ENCODE measurements at regions not wholly inside any gene's neighbourhood (a gene's known extent, or its start where the extent isn't known, plus 50 kb on each side); places are given as distances from the start of the nearest gene placed in this dataset.

DNA sequence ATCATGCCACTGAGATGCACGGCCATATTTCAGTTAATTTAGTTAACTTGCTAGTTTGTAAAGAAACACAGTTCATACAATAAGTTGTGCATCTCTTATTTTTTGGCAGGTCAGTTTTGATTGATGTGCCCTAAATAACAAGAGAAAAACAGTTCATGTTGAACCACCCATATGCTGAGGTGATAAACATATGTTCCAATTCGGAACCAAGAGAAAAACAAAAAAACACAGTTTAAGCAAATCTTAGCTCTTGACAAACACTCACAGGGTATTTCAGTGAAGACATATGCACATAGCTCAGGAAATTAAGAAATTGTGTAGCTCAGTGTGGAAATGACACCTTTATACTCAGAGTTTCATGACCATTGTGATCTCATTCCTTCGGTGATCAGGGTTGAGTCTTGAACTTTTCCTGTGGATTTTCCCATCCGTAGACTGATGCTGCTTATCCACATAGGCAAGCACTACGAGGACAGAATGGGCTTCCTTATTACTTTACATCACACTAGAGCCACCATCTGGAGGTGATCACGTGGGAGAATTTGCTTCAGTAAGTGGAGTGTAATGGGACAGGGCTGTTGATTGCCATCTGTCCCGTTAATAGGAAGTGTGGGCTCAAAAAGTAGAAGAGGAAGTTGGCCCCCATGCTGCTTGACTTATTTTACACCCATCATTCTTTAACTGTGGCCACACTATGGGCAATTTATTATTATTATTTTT is 773.0 kb downstream of the MTRR start:
- H3K27ac Mint-ChIP-seq = no peak overlapping the region
- no peaks in the 10 kb centered on the region for H3K36me3 Mint-ChIP-seq
- no peak overlapping the region for H3K4me3 Mint-ChIP-seq
- no peaks in the 10 kb centered on the region for H3K4me1 Mint-ChIP-seq (ENCODE audit: low read depth)
- no peaks in the 10 kb centered on the region for H3K9me3 Mint-ChIP-seq (ENCODE audit: low read depth)
- no peaks in the 10 kb centered on the region for H3K27me3 Mint-ChIP-seq

DNA sequence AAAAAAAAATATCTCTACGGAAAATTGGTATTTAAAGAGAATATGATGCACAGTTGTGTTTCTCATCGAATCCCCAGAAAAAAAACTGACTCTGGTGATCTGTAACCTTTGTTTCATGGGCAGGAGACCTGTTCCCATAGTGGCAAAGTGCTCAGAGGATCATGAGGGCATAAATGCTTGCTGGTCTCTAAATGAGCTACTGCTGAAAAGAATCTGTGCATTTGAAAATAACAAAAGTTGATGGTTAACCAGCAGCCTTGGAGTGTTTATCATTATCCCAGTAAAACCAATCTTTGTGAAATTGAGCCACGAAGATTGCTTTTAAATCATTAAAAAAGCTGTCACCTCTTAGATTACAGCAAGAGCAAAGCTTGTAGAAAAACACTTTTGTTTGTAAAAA is 775.4 kb downstream of the MTRR start:
- Mint-ChIP-seq H3K4me1 (ENCODE audit: low read depth) (no peaks in the 10 kb centered on the region), H3K27ac (no peak overlapping the region), H3K9me3 (ENCODE audit: low read depth) (peaks cover 3% of the 10 kb centered on the region), H3K27me3 (no peaks in the 10 kb centered on the region), H3K4me3 (no peak overlapping the region), H3K36me3 (no peaks in the 10 kb centered on the region)

DNA sequence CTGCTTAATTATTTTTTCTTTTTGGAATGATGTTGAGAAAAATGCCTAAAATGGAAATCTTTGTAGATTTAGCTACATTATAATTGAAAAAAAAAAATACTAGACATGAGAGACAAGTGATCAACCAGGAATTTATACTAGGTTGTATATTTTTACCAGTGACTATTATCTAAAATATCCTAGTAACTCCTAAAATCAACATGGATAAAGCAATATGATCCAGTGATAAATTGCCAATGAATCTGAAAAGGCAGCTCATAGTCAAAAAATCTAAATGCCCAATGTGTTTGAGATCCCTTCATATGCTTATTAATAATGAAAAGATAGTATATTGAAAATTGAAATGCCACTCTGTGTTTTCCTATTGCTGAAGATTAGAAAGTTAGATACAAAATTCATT is 778.2 kb downstream of the MTRR start:
- Mint-ChIP-seq H3K27ac (no peak overlapping the region), H3K4me1 (ENCODE audit: low read depth) (no peaks in the 10 kb centered on the region), H3K9me3 (ENCODE audit: low read depth) (peaks cover 10% of the 10 kb centered on the region), H3K27me3 (no peaks in the 10 kb centered on the region), H3K36me3 (no peaks in the 10 kb centered on the region), H3K4me3 (no peak overlapping the region)

DNA sequence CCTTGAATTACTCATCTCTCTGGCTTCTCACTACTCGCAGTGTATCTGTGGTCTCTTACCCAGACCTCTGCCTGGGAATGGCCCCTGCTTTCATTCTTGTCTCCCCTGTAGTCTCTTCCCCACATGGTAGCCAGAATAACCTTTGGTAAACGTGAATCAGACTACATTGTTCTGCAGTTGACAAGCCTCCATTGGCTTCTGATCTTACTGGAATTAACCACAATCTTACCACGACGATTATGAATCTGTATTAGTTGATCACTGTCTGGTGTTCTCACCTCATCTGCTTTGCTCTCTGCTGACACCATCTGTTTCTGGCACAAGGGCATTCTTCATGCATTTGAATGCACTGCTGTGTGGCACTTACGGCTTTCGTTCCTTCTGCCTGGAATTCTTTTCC is 781.2 kb downstream of the MTRR start:
- Mint-ChIP-seq H3K9me3 (ENCODE audit: low read depth) (peaks cover 14% of the 10 kb centered on the region), H3K27me3 (peaks cover 1% of the 10 kb centered on the region), H3K36me3 (no peaks in the 10 kb centered on the region), H3K27ac (no peak overlapping the region), H3K4me3 (no peak overlapping the region), H3K4me1 (ENCODE audit: low read depth) (no peaks in the 10 kb centered on the region)

DNA sequence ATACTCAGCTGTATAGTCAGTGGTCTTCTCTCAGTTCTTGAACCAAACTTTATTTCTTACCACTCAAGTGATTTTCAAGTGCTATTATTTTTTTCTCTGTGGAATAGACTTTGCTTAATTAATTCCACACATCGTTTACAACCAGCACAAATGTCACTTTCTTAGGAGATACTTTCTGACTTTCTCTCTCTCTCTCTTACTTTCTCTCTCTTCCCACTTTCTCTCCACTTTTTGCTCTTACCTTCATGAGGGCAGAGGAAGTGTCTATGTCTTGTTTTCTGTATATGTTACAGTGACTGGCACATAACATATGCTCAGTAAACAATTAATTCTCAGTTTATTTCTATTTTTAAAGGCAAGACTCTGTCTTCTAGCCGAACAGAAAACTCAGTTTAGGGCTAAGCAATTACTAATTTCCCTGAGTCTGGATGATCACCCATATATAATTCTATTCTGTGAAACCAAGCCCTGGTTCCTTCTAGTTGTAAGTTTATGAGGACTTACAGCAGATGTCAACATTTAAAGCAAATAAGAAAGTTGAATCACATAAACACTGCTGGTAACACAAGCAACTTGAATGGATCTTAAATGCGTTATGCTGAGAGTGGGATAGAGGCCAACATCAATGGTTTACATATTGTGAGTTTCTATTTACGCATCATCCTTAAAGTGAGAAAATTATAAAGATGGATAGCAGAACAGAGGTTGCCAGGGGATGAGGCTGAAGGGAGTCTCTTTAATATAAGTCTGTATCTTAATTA is 791.4 kb downstream of the MTRR start:
- Mint-ChIP-seq H3K36me3 (no peaks in the 10 kb centered on the region), H3K9me3 (ENCODE audit: low read depth) (peaks cover 4% of the 10 kb centered on the region), H3K27ac (no peak overlapping the region), H3K4me1 (ENCODE audit: low read depth) (no peaks in the 10 kb centered on the region), H3K4me3 (no peak overlapping the region), H3K27me3 (no peaks in the 10 kb centered on the region)

DNA sequence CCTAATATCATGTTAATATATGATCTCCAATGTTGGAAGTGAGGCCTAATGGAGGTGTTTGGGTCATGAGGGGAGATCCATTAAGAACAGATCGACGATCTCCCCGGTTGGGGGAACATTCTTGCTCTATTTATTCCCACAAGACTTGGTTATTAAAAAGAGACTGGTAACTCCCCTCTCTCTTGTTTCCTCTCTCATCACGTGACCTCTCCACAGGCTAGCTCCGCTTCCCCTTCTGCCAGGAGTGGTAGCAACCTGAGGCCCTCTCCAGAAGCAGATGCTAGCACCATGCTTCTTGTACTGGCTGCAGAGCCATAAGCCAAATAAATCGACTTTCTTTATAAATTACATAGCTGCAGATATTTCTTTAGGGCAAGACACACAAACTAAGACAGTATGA is 794.4 kb downstream of the MTRR start:
- no peak overlapping the region for H3K27ac Mint-ChIP-seq
- H3K9me3 Mint-ChIP-seq (ENCODE audit: low read depth) = peaks cover 4% of the 10 kb centered on the region
- no peaks in the 10 kb centered on the region for H3K36me3 Mint-ChIP-seq
- H3K4me3 Mint-ChIP-seq = no peak overlapping the region
- H3K27me3 Mint-ChIP-seq = no peaks in the 10 kb centered on the region
- H3K4me1 Mint-ChIP-seq (ENCODE audit: low read depth) = no peaks in the 10 kb centered on the region

DNA sequence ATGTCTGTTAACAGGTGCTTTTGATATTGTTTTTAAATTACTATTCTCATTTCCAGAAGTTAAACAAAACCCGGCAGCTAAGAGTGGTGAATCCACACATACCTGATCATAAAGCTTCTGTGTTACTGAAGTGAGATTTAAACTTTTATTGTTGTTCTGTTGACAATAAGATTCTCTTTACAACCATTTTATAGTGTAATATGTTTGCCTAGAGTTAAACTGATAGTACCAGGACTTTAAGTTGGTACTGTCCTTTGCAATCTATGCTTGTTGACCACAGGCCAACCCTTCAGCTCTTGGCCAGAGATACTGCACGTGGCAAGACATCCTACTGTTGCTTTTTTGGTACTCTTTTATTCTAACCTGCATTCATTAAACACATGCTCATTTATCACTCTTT is 806.2 kb downstream of the MTRR start:
- Mint-ChIP-seq H3K9me3 (ENCODE audit: low read depth) (peaks cover 6% of the 10 kb centered on the region), H3K4me1 (ENCODE audit: low read depth) (no peaks in the 10 kb centered on the region), H3K27me3 (no peaks in the 10 kb centered on the region), H3K36me3 (no peaks in the 10 kb centered on the region), H3K4me3 (no peak overlapping the region), H3K27ac (no peak overlapping the region)

DNA sequence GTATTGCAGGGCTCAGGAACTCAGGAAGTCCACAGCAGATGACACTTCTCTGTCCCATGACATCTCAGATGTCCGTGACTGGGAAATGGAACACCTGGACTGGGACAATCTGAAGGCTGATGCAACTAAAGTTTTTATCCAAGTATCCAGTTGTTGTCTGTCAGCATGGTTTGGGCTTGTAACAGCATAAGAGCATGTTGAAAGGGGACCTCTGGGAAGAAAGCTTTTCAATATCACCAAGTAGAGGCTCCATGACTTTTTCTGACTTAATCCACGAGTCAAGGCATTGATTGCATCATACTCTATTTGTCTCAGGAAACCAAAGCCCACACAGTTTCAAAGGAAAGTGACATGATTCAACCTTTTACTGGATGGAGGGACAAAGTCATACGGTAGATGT is 807.7 kb downstream of the MTRR start:
- Mint-ChIP-seq H3K4me1 (ENCODE audit: low read depth) (no peaks in the 10 kb centered on the region), H3K36me3 (no peaks in the 10 kb centered on the region), H3K27ac (no peak overlapping the region), H3K27me3 (no peaks in the 10 kb centered on the region), H3K4me3 (no peak overlapping the region), H3K9me3 (ENCODE audit: low read depth) (peaks cover 6% of the 10 kb centered on the region)

DNA sequence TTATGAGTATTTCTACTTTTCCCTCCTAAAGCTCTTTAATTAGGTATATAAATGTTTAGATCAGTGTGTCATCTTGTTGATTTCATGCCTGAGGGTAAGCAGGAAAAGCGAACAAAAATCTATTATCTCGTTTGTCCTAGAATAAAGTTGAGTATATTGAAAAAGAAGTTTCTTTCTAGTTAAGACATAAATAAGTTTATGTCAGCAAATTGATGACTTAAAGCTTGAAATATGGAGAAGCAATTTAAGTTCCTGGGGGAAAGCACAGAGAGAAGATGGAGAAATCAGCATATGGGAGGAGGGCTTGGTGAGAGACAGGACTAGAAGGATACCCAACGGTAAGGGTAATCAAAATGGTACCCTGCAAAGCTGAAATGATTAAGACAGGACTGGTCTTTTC is 813.4 kb downstream of the MTRR start:
- no peak overlapping the region for H3K27ac Mint-ChIP-seq
- no peaks in the 10 kb centered on the region for H3K27me3 Mint-ChIP-seq
- H3K9me3 Mint-ChIP-seq (ENCODE audit: low read depth) = peaks cover 6% of the 10 kb centered on the region
- no peaks in the 10 kb centered on the region for H3K36me3 Mint-ChIP-seq
- H3K4me3 Mint-ChIP-seq = no peak overlapping the region
- H3K4me1 Mint-ChIP-seq (ENCODE audit: low read depth) = no peaks in the 10 kb centered on the region

DNA sequence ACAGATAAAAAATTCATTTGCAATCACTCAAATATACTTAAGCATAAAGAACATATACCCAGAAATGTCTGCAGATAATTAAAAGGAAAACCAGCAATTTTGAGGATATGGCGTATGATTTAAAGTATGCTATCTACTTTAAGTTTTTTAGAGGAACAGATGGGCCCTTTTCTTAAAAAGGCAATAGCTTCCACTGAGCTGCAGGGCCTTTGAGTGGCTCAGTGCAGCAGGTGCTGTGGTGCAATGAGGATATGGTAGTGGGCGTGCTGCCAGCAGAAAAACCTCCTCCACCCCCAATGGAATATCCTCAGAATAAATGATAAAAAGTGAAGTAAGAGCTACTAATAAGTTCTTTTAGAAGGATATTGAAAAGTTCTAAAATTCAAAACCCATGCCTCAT is 814.5 kb downstream of the MTRR start:
- H3K9me3 Mint-ChIP-seq (ENCODE audit: low read depth) = peaks cover 1% of the 10 kb centered on the region
- no peaks in the 10 kb centered on the region for H3K4me1 Mint-ChIP-seq (ENCODE audit: low read depth)
- H3K27me3 Mint-ChIP-seq = no peaks in the 10 kb centered on the region
- no peak overlapping the region for H3K27ac Mint-ChIP-seq
- H3K4me3 Mint-ChIP-seq = no peak overlapping the region
- H3K36me3 Mint-ChIP-seq = no peaks in the 10 kb centered on the region

DNA sequence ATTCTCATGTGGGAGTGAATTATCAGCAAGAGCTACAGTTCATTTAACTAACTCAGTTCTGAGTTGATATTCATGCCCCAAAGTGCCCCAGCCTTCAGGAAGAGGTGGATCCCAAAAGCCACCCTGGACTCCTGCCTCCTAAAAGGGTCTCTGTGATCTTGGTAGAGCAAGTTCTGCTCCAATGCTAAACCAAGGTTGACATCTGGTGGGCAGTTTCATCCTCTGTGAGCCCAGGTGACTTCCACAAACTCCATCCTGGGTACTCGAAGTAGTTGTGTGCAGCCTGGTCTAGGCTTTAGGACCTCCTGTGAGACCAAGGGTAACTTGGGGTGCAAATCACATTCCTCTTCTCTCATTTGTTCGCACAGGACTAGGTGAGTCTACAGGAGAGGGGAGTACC is 816.8 kb downstream of the MTRR start:
- Mint-ChIP-seq H3K27me3 (no peaks in the 10 kb centered on the region), H3K4me1 (ENCODE audit: low read depth) (no peaks in the 10 kb centered on the region), H3K4me3 (no peak overlapping the region), H3K9me3 (ENCODE audit: low read depth) (no peaks in the 10 kb centered on the region), H3K27ac (no peak overlapping the region), H3K36me3 (no peaks in the 10 kb centered on the region)

DNA sequence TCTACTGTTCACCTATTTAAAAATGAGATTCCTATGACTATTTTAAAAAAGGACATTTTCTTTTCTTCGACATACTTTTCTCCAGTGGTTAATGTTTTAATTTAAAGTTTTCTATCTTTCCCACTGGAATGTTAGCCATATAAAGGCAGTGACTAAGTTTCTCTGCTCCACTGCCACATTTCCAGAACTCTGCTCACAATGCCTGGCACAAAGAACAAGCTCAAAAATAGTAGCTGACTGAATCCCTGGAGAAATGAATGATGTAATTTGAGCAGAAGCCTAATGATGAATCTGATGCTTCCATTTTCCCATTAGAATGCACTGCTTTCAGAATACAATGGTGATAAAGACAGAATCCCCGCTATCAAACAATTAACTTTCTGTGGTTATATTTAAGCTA is 817.8 kb downstream of the MTRR start:
- Mint-ChIP-seq H3K36me3 (no peaks in the 10 kb centered on the region), H3K9me3 (ENCODE audit: low read depth) (no peaks in the 10 kb centered on the region), H3K27me3 (no peaks in the 10 kb centered on the region)

DNA sequence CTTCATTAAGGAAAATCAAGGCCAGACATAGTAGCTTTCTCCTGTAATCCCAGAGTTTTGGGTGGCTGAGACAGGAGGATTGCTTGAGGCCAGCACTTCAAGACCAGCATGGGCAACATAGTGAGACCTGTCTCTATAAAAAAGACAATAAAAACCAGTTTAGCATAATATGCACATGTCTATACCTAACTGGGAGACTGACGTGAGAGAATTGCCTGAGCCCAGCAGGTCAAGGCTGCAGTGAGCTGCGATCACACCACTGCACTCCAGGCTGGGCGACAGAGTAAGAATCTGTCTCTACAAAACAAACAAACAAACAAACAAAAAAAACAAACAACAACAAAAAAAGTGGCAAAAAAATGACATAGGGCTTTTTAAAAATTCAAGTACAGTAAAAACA is 820.8 kb downstream of the MTRR start:
- no peaks in the 10 kb centered on the region for H3K4me1 Mint-ChIP-seq (ENCODE audit: low read depth)
- H3K27me3 Mint-ChIP-seq = no peaks in the 10 kb centered on the region
- H3K27ac Mint-ChIP-seq = no peak overlapping the region
- H3K9me3 Mint-ChIP-seq (ENCODE audit: low read depth) = peaks cover 5% of the 10 kb centered on the region
- no peaks in the 10 kb centered on the region for H3K36me3 Mint-ChIP-seq
- H3K4me3 Mint-ChIP-seq = no peak overlapping the region

More for the DNA sequence above, 817.8 kb downstream of the MTRR start:
- Mint-ChIP-seq H3K4me1 (ENCODE audit: low read depth) (no peaks in the 10 kb centered on the region), H3K27ac (no peak overlapping the region), H3K4me3 (no peak overlapping the region)

DNA sequence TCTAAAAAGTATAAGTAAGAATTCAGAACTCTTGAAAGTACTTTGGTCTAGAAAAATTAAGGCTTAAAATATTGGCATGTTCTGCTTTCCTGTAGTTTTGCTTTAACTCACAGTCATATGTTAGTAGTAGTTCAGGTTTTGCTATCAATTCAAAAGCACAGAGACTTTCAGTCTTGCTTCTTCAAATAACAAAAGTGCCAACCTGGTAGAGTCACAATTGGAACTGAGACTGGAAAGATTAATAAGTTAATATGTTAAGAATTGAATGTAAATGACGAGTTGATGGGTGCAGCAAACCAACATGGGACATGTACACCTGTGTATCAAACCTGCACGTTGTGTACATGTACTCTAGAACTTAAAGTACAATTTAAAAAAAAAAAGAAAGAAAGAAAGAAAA is 822.3 kb downstream of the MTRR start:
- no peaks in the 10 kb centered on the region for H3K36me3 Mint-ChIP-seq

DNA sequence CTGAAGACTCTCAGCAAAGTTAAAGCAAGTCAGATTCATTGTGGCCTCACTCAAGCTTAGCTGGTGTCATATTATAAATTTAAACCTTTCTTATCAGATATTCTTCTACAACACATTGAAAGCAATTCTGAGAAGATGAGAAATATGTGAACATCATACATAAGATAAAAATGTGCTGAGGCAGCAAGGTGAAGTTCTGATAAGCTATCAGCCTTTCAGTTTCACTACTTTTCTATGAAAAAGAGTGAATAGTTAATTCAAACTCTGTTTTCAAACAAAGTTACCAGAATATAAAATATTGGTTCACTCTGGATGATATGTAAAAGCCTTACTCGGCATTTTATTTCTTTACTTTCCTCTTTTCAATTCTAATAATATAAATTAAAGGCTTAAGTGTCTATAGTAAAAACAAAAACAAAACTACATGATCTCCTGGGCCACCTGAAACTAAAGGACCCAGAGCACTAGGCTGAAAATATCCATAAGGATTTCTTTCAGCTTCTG is 824.4 kb downstream of the MTRR start:
- H3K27ac Mint-ChIP-seq = no peak overlapping the region
- H3K4me3 Mint-ChIP-seq = no peak overlapping the region
- H3K9me3 Mint-ChIP-seq (ENCODE audit: low read depth) = peaks cover 14% of the 10 kb centered on the region
- H3K27me3 Mint-ChIP-seq = no peaks in the 10 kb centered on the region
- H3K36me3 Mint-ChIP-seq = peaks cover under 1% of the 10 kb centered on the region
- H3K4me1 Mint-ChIP-seq (ENCODE audit: low read depth) = no peaks in the 10 kb centered on the region

More for the DNA sequence above, 822.3 kb downstream of the MTRR start:
- H3K4me3 Mint-ChIP-seq = no peak overlapping the region
- no peak overlapping the region for H3K27ac Mint-ChIP-seq
- no peaks in the 10 kb centered on the region for H3K27me3 Mint-ChIP-seq
- peaks cover 12% of the 10 kb centered on the region for H3K9me3 Mint-ChIP-seq (ENCODE audit: low read depth)
- no peaks in the 10 kb centered on the region for H3K4me1 Mint-ChIP-seq (ENCODE audit: low read depth)

All from activated naive CD8-positive, alpha-beta T cell (primary cell).